Hepatocyte (in vitro differentiated cells): ENCODE measurements at regions not wholly inside any gene's neighbourhood (a gene's known extent, or its start where the extent isn't known, plus 50 kb on each side); places are given as distances from the start of the nearest gene placed in this dataset.

Experiments
- DNase-seq: peaks from one replicate; pipeline ENCODE4 v3.0.0-alpha.2; 2016; ENCODE audit warnings: low spot score
- H2AFZ ChIP-seq: fragments of 200-600 bp; sonication (generic); 2 replicates; pipeline ENCODE4 v1.6.0; 2016; ENCODE audit warnings: antibody characterized with exemption, mild to moderate bottlenecking
- H3K27ac ChIP-seq: fragments of 200-600 bp; sonication (generic); 2 replicates; pipeline ENCODE4 v1.5.1; 2016; ENCODE audit warnings: mild to moderate bottlenecking
- H3K27me3 ChIP-seq: fragments of 200-600 bp; sonication (generic); 2 replicates; pipeline ENCODE4 v1.6.1; 2016
- H3K36me3 ChIP-seq: fragments of 200-600 bp; sonication (generic); replicated peaks from 2 replicates; pipeline ENCODE4 v1.5.1; 2016; ENCODE audit warnings: low read depth; ENCODE audit not compliant: insufficient read depth
- H3K4me1 ChIP-seq: fragments of 200-600 bp; sonication (generic); 2 replicates; pipeline ENCODE4 v1.5.1; 2016; ENCODE audit warnings: mild to moderate bottlenecking, moderate library complexity; ENCODE audit not compliant: insufficient read depth
- H3K4me2 ChIP-seq: fragments of 200-600 bp; sonication (generic); 2 replicates; pipeline ENCODE4 v1.6.0; 2016
- H3K4me3 ChIP-seq: fragments of 200-600 bp; sonication (generic); 2 replicates; pipeline ENCODE4 v1.5.1; 2016; ENCODE audit warnings: mild to moderate bottlenecking
- H3K79me2 ChIP-seq: fragments of 200-600 bp; sonication (generic); 2 replicates; pipeline ENCODE4 v1.6.0; 2017; ENCODE audit warnings: mild to moderate bottlenecking
- H3K9me2 ChIP-seq: fragments of 200-600 bp; sonication (generic); replicated peaks from 2 replicates; pipeline ENCODE4 v1.6.0; 2017; ENCODE audit warnings: mild to moderate bottlenecking; ENCODE audit not compliant: insufficient read depth
- H3K9me3 ChIP-seq: fragments of 200-600 bp; sonication (generic); 2 replicates; pipeline ENCODE4 v1.5.1; 2016; ENCODE audit warnings: low read depth, mild to moderate bottlenecking
- H4K20me1 ChIP-seq: fragments of 200-600 bp; sonication (generic); 2 replicates; pipeline ENCODE4 v1.6.0; 2016; ENCODE audit warnings: mild to moderate bottlenecking; ENCODE audit not compliant: insufficient read depth, poor library complexity, severe bottlenecking
- EZH2 ChIP-seq: fragments of 200-600 bp; sonication (generic); IDR thresholded peaks from 2 replicates; pipeline ENCODE4 v1.6.1; 2016; ENCODE audit warnings: antibody characterized with exemption, mild to moderate bottlenecking, borderline replicate concordance
- EZH2phosphoT487 ChIP-seq: fragments of 200-600 bp; sonication (generic); IDR thresholded peaks from one replicate; pipeline ENCODE4 v1.6.1; 2018; ENCODE audit warnings: antibody characterized with exemption, mild to moderate bottlenecking, low read depth, moderate library complexity; ENCODE audit not compliant: unreplicated experiment, severe bottlenecking
- WGBS: methylation state at CpG from one replicate; pipeline ENCODE4 v1.1.6; 2016; ENCODE audit warnings: low lambda C conversion rate; ENCODE audit errors: missing lambda C conversion rate; 5-methylcytosine and 5-hydroxymethylcytosine counted together
- TF ChIP-seq, protein P1 (sequence below): fragments of 200-600 bp; sonication (generic); IDR thresholded peaks from 2 replicates; pipeline ENCODE4 v1.5.1; 2016; ENCODE audit warnings: antibody characterized with exemption, mild to moderate bottlenecking; ENCODE audit not compliant: poor library complexity

DNA sequence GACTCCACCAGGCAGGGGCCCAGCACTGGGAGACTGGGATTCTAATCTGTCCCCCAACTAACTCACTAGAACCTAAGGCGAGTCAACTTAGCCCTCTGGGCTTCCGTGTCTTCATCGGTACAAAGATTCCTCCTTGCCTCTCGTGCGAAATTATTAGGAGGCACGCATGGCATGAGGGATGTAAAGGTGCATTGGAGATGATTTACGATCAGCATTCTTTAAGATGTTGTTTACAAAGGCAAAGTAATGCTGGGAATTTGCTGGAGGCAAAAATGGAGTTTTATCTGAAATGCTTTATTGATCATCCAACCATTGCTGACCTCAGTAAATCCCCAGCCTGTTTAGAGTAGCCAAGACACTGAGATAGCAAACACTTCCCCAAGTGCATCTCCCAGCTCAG, 171.8 kb upstream of the KLHL29 start:
- WGBS, result 83% methylated on average over 7 of the region's 7 CpGs
- no peaks in the 10 kb centered on the region for H3K36me3 ChIP-seq
- H3K27ac ChIP-seq, result no peak overlapping the region

DNA sequence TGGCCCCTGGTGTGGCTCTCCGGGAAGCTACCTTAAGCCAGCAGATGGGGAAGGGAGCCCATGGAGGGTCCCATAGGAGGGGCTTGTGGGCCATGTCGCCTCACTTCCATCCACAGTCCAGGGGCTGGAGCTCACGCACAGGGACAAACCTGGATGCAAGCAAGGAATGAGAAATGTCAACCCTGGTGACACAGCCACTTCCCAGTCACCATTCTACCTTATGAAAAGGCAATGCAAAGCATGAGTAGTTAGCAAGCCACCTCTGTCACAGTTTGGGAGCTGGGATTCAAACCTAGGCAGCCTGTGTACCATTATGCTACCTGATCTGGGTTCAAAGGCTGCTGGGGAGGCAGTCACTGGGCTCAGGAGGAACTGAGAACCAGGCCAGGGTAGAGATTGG, 170.0 kb upstream of the KLHL29 start:
- Histone ChIP-seq H3K4me2 (no peak overlapping the region), H3K4me3 (no peak overlapping the region), H3K27me3 (no peaks in the 10 kb centered on the region), H3K36me3 (no peaks in the 10 kb centered on the region), H3K4me1 (no peaks in the 10 kb centered on the region), H2AFZ (no peak overlapping the region), H3K9me3 (no peaks in the 10 kb centered on the region), H3K27ac (no peak overlapping the region), H3K9me2 (no peaks in the 10 kb centered on the region), H4K20me1 (no peaks in the 10 kb centered on the region), H3K79me2 (no peaks in the 10 kb centered on the region)
- TF ChIP-seq EZH2, result no peak
- TF ChIP-seq, protein P1, sequence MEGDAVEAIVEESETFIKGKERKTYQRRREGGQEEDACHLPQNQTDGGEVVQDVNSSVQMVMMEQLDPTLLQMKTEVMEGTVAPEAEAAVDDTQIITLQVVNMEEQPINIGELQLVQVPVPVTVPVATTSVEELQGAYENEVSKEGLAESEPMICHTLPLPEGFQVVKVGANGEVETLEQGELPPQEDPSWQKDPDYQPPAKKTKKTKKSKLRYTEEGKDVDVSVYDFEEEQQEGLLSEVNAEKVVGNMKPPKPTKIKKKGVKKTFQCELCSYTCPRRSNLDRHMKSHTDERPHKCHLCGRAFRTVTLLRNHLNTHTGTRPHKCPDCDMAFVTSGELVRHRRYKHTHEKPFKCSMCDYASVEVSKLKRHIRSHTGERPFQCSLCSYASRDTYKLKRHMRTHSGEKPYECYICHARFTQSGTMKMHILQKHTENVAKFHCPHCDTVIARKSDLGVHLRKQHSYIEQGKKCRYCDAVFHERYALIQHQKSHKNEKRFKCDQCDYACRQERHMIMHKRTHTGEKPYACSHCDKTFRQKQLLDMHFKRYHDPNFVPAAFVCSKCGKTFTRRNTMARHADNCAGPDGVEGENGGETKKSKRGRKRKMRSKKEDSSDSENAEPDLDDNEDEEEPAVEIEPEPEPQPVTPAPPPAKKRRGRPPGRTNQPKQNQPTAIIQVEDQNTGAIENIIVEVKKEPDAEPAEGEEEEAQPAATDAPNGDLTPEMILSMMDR, result no peak
- no peak for TF ChIP-seq EZH2phosphoT487
- 100% methylated on average over 3 of the region's 3 CpGs for WGBS
- no peak for DNase-seq

More for the DNA sequence above, 171.8 kb upstream of the KLHL29 start:
- no peak overlapping the region for H2AFZ ChIP-seq
- no peak overlapping the region for H3K4me3 ChIP-seq
- TF ChIP-seq, protein P1, result no peak
- TF ChIP-seq EZH2 (no peak), EZH2phosphoT487 (no peak)
- no peaks in the 10 kb centered on the region for H3K9me3 ChIP-seq
- H3K79me2 ChIP-seq, result no peaks in the 10 kb centered on the region
- H3K4me1 ChIP-seq, result peaks cover 10% of the 10 kb centered on the region
- no peak for DNase-seq
- no peaks in the 10 kb centered on the region for H4K20me1 ChIP-seq
- no peaks in the 10 kb centered on the region for H3K9me2 ChIP-seq
- no peaks in the 10 kb centered on the region for H3K27me3 ChIP-seq
- no peak overlapping the region for H3K4me2 ChIP-seq

GRCh38 chr2:23219666-23220065, 165.3 kb upstream of the KLHL29 start:
- H3K4me2 ChIP-seq, result no peak overlapping the region
- no peaks in the 10 kb centered on the region for H3K36me3 ChIP-seq
- no peaks in the 10 kb centered on the region for H3K9me3 ChIP-seq
- H4K20me1 ChIP-seq, result no peaks in the 10 kb centered on the region
- DNase-seq, result no peak
- H3K27ac ChIP-seq, result no peak overlapping the region
- 29% methylated on average over 4 of the region's 4 CpGs for whole genome bisulfite sequencing
- H3K79me2 ChIP-seq, result no peaks in the 10 kb centered on the region
- H3K4me1 ChIP-seq, result no peaks in the 10 kb centered on the region
- no peak for TF ChIP-seq EZH2
- no peak overlapping the region for H3K4me3 ChIP-seq
- H3K27me3 ChIP-seq, result no peaks in the 10 kb centered on the region
- H2AFZ ChIP-seq, result no peak overlapping the region
- H3K9me2 ChIP-seq, result no peaks in the 10 kb centered on the region

DNA sequence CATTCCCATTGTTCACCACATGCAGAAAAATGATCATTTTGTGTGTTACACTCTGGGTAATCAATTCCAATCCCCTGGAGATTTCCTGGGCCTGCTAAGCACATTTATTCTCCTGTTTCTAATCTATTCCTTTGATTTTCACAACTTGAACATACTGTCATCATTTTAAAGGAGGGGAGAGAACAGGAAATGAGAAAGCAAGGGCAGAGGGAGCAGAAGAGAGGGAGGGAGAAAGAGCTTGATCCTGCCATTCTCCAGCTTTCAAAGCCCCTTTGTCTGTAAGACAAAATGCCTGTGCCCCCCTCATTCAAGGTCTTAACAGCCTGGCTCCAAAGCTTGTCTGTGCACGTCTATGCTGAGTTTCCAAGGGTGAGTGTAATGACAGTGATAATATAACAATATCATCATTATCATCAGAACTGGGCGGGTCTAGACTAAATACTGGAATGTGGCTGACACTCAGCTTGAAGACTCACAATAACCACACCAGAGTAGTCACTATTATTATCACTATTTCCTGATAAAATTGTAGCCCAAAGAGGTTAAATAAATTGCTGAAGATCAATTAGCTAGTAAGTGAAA, 164.4 kb upstream of the KLHL29 start:
- H3K4me2 ChIP-seq, result no peak overlapping the region
- no peak for DNase-seq
- no peaks in the 10 kb centered on the region for H4K20me1 ChIP-seq
- H2AFZ ChIP-seq, result no peak overlapping the region
- no peak overlapping the region for H3K4me3 ChIP-seq
- no peaks in the 10 kb centered on the region for H3K9me2 ChIP-seq
- no peaks in the 10 kb centered on the region for H3K27me3 ChIP-seq
- no peaks in the 10 kb centered on the region for H3K79me2 ChIP-seq
- WGBS, result 80% methylated on average over 2 of the region's 2 CpGs
- TF ChIP-seq, protein P1, result no peak
- TF ChIP-seq EZH2 (no peak), EZH2phosphoT487 (no peak)
- no peak overlapping the region for H3K27ac ChIP-seq
- no peaks in the 10 kb centered on the region for H3K4me1 ChIP-seq
- no peaks in the 10 kb centered on the region for H3K36me3 ChIP-seq
- no peaks in the 10 kb centered on the region for H3K9me3 ChIP-seq
